Uterus (tissue), 3 donors: ENCODE measurements at regions not wholly inside any gene's neighbourhood (a gene's known extent, or its start where the extent isn't known, plus 50 kb on each side); places are given as distances from the start of the nearest gene placed in this dataset.

Experiments used
- DNase-seq, 2 donors: peaks; one replicate each; pipeline ENCODE4 v3.0.0-alpha.2; 2019 to 2020
- H3K27ac ChIP-seq, 2 donors: fragments of 200-600 bp; sonication (generic); 1 replicate in 1 of 2; 2 replicates in 1 of 2; pipeline ENCODE4 v1.5.1; 2016 to 2018
- H3K27me3 ChIP-seq, 2 donors: fragments of 200-600 bp; sonication (generic); one replicate each; pipeline ENCODE4 v1.5.1; 2018 to 2019; ENCODE audit warnings: control low read depth in 1 of 2
- H3K36me3 ChIP-seq, 2 donors: fragments of 200-600 bp; sonication (generic); one replicate each; pipeline ENCODE4 v1.5.1; 2019; ENCODE audit warnings: control low read depth in 1 of 2
- H3K4me1 ChIP-seq, 2 donors: fragments of 200-600 bp; sonication (generic); one replicate each; pipeline ENCODE4 v1.5.1; 2018 to 2019; ENCODE audit warnings: control low read depth in 1 of 2
- H3K4me3 ChIP-seq, 2 donors: fragments of 200-600 bp; sonication (generic); 1 replicate in 1 of 2; 2 replicates in 1 of 2; pipeline ENCODE4 v1.5.1; 2018 to 2019; ENCODE audit warnings: mild to moderate bottlenecking in 1 of 2
- H3K9me3 ChIP-seq, 2 donors: fragments of 200-600 bp; sonication (generic); one replicate each; pipeline ENCODE4 v1.5.1; 2019; ENCODE audit warnings: control low read depth in 1 of 2
- CTCF ChIP-seq, 4 experiments: fragments of 200-600 bp in 2 of 4; fragments of 450-650 bp in 2 of 4; sonication (generic) in 2 of 4; IDR thresholded peaks; one replicate each; pipeline ENCODE4 v1.5.1; 2016 to 2019; ENCODE audit warnings: antibody characterized with exemption in 4 of 4, mild to moderate bottlenecking in 2 of 4, moderate library complexity in 1 of 4
- POLR2A ChIP-seq, 2 donors: fragments of 450-650 bp; IDR thresholded peaks; one replicate each; pipeline ENCODE4 v1.6.1; 2016; ENCODE audit warnings: antibody characterized with exemption in 2 of 2, mild to moderate bottlenecking in 1 of 2, moderate library complexity in 1 of 2
- intact Hi-C: fragments of 100-400 bp; cut with DNase I; formaldehyde crosslinking; loops from one replicate; pipeline ENCODE4 v1.15.1; 2023; ENCODE audit warnings: low total_unique reads
- donor health status: DM: yes; HTN: yes; CAD: no.

GRCh38 chr22:48145738-48146137, 1383.3 kb downstream of the TBC1D22A start:
- H3K36me3 ChIP-seq = no peaks in the 10 kb centered on the region
- intact Hi-C loops = no loop called here

GRCh38 chr22:48144318-48144717, 1381.9 kb downstream of the TBC1D22A start:
- Histone ChIP-seq H3K27me3 (no peaks in the 10 kb centered on the region), H3K4me1 (no peaks in the 10 kb centered on the region), H3K36me3 (no peaks in the 10 kb centered on the region), H3K4me3 (no peak overlapping the region), H3K27ac (no peak overlapping the region), H3K9me3 (no peaks in the 10 kb centered on the region)
- no peak for TF ChIP-seq POLR2A (IDR thresholded peaks at IDR 0.05)
- no peak for DNase-seq
- intact Hi-C loops = no loop called here

More at GRCh38 chr22:48145738-48146137, 1383.3 kb downstream of the TBC1D22A start:
- no peak for TF ChIP-seq CTCF (IDR thresholded peaks at IDR 0.05)
- TF ChIP-seq POLR2A (IDR thresholded peaks at IDR 0.05) = no peak
- Histone ChIP-seq H3K9me3 (no peaks in the 10 kb centered on the region), H3K27me3 (no peaks in the 10 kb centered on the region), H3K4me1 (no peaks in the 10 kb centered on the region), H3K27ac (no peak overlapping the region), H3K4me3 (no peak overlapping the region)
- no peak for DNase-seq

- TF ChIP-seq CTCF (IDR thresholded peaks at IDR 0.05) = no peak
- no peak for TF ChIP-seq POLR2A (IDR thresholded peaks at IDR 0.05)
- no peak for DNase-seq
- Histone ChIP-seq H3K9me3 (no peaks in the 10 kb centered on the region), H3K4me3 (no peak overlapping the region), H3K4me1 (no peaks in the 10 kb centered on the region), H3K27ac (no peak overlapping the region), H3K27me3 (no peaks in the 10 kb centered on the region), H3K36me3 (no peaks in the 10 kb centered on the region)
- intact Hi-C loops = no loop called here
Observed at GRCh38 chr22:48143856-48144255, 1381.4 kb downstream of the TBC1D22A start.

GRCh38 chr22:48142388-48142787, 1379.9 kb downstream of the TBC1D22A start:
- no peaks in the 10 kb centered on the region for H3K9me3 ChIP-seq
- no peak for DNase-seq

GRCh38 chr22:48141301-48141700, 1378.9 kb downstream of the TBC1D22A start:
- Histone ChIP-seq H3K36me3 (no peaks in the 10 kb centered on the region), H3K27me3 (no peaks in the 10 kb centered on the region), H3K27ac (no peak overlapping the region), H3K4me1 (no peaks in the 10 kb centered on the region), H3K4me3 (no peak overlapping the region), H3K9me3 (no peaks in the 10 kb centered on the region)
- TF ChIP-seq POLR2A (IDR thresholded peaks at IDR 0.05) = no peak
- no peak for TF ChIP-seq CTCF (IDR thresholded peaks at IDR 0.05)
- DNase-seq = no peak
- intact Hi-C loops = no loop called here

More at GRCh38 chr22:48142388-48142787, 1379.9 kb downstream of the TBC1D22A start:
- no peaks in the 10 kb centered on the region for H3K36me3 ChIP-seq
- intact Hi-C loops = no loop called here
- TF ChIP-seq POLR2A (IDR thresholded peaks at IDR 0.05) (no peak), CTCF (IDR thresholded peaks at IDR 0.05) (no peak)
- no peak overlapping the region for H3K4me3 ChIP-seq
- H3K4me1 ChIP-seq = no peaks in the 10 kb centered on the region
- H3K27ac ChIP-seq = no peak overlapping the region
- no peaks in the 10 kb centered on the region for H3K27me3 ChIP-seq

GRCh38 chr22:48140261-48140813, 1377.9 kb downstream of the TBC1D22A start:
- Histone ChIP-seq H3K4me3 (no peak overlapping the region), H3K36me3 (no peaks in the 10 kb centered on the region), H3K9me3 (no peaks in the 10 kb centered on the region), H3K27me3 (no peaks in the 10 kb centered on the region), H3K27ac (no peak overlapping the region), H3K4me1 (no peaks in the 10 kb centered on the region)
- intact Hi-C loops = no loop called here
- no peak for DNase-seq
- no peak for TF ChIP-seq POLR2A (IDR thresholded peaks at IDR 0.05)
- TF ChIP-seq CTCF (IDR thresholded peaks at IDR 0.05) = no peak
